Calu3 (cell line): ENCODE measurements at regions not wholly inside any gene's neighbourhood (a gene's known extent, or its start where the extent isn't known, plus 50 kb on each side); places are given as distances from the start of the nearest gene placed in this dataset.

ENCODE experiments used
- BruUV-seq: library from RNA; stranded (reverse); fragments of 400-500 nt; replicated peaks from 2 replicates; lab custom pipeline; 2021; lab: Mats Ljungman, UMichigan
- CTCF ChIA-PET: fragments of 300-600 bp; sonication (Branson Sonifier 250); formaldehyde crosslinking; loops from one replicate; lab custom pipeline; 2022; ENCODE audit warnings: antibody characterized with exemption; lab: Charles Lee
- DNase-seq: peaks from one replicate; pipeline ENCODE4 v3.0.0; 2022
- H3K27ac Mint-ChIP-seq: one replicate; pipeline ENCODE4 v1.8.0; 2022; ENCODE audit warnings: mixed read lengths; ENCODE audit not compliant: unreplicated experiment
- H3K27me3 Mint-ChIP-seq: one replicate; pipeline ENCODE4 v1.8.0; 2022; ENCODE audit warnings: mixed read lengths; ENCODE audit not compliant: unreplicated experiment
- H3K36me3 Mint-ChIP-seq: one replicate; pipeline ENCODE4 v1.8.0; 2022; ENCODE audit warnings: mild to moderate bottlenecking, moderate library complexity, mixed read lengths; ENCODE audit not compliant: insufficient read depth, unreplicated experiment
- H3K4me1 Mint-ChIP-seq: one replicate; pipeline ENCODE4 v1.8.0; 2022; ENCODE audit warnings: mild to moderate bottlenecking, low read depth, mixed read lengths; ENCODE audit not compliant: unreplicated experiment
- H3K4me3 Mint-ChIP-seq: one replicate; pipeline ENCODE4 v1.8.0; 2022; ENCODE audit warnings: mild to moderate bottlenecking, low read depth, moderate library complexity, mixed read lengths; ENCODE audit not compliant: unreplicated experiment
- H3K9me3 Mint-ChIP-seq: one replicate; pipeline ENCODE4 v1.8.0; 2022; ENCODE audit warnings: low read depth, mixed read lengths; ENCODE audit not compliant: unreplicated experiment
- intact Hi-C: fragments of 100-400 bp; cut with micrococcal nuclease; formaldehyde crosslinking; loops from one replicate; pipeline ENCODE4 v1.10.0; 2022; ENCODE audit not compliant: unreplicated experiment
- TF ChIP-seq, protein P1 (sequence below): fragments of 200-600 bp; IDR thresholded peaks from one replicate; pipeline ENCODE4 v1.8.0; 2022; ENCODE audit warnings: antibody characterized with exemption; ENCODE audit not compliant: unreplicated experiment

GRCh38 chr13:54640719-54641118 lies 1612.1 kb downstream of the OLFM4 start:
- CTCF ChIA-PET = no interaction called here
- Mint-ChIP-seq H3K9me3 (peaks cover 14% of the 10 kb centered on the region), H3K27me3 (no peaks in the 10 kb centered on the region), H3K27ac (no peak overlapping the region), H3K4me3 (no peak overlapping the region), H3K36me3 (no peaks in the 10 kb centered on the region), H3K4me1 (no peaks in the 10 kb centered on the region)
- intact Hi-C loops = no loop called here
- DNase-seq = no peak
- no TSS peak for BruUV-seq
- TF ChIP-seq, protein P1, sequence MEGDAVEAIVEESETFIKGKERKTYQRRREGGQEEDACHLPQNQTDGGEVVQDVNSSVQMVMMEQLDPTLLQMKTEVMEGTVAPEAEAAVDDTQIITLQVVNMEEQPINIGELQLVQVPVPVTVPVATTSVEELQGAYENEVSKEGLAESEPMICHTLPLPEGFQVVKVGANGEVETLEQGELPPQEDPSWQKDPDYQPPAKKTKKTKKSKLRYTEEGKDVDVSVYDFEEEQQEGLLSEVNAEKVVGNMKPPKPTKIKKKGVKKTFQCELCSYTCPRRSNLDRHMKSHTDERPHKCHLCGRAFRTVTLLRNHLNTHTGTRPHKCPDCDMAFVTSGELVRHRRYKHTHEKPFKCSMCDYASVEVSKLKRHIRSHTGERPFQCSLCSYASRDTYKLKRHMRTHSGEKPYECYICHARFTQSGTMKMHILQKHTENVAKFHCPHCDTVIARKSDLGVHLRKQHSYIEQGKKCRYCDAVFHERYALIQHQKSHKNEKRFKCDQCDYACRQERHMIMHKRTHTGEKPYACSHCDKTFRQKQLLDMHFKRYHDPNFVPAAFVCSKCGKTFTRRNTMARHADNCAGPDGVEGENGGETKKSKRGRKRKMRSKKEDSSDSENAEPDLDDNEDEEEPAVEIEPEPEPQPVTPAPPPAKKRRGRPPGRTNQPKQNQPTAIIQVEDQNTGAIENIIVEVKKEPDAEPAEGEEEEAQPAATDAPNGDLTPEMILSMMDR = no peak

GRCh38 chr13:54643863-54644262 lies 1615.2 kb downstream of the OLFM4 start:
- Mint-ChIP-seq H3K27me3 (no peaks in the 10 kb centered on the region), H3K27ac (no peak overlapping the region), H3K4me1 (no peaks in the 10 kb centered on the region), H3K4me3 (no peak overlapping the region), H3K9me3 (peaks cover 17% of the 10 kb centered on the region), H3K36me3 (no peaks in the 10 kb centered on the region)
- DNase-seq = no peak
- intact Hi-C loops = no loop called here
- TF ChIP-seq, protein P1 = no peak
- BruUV-seq = no TSS peak
- CTCF ChIA-PET = no interaction called here

GRCh38 chr13:54647275-54647674 lies 1618.7 kb downstream of the OLFM4 start:
- Mint-ChIP-seq H3K36me3 (no peaks in the 10 kb centered on the region), H3K4me1 (no peaks in the 10 kb centered on the region), H3K9me3 (peaks cover 21% of the 10 kb centered on the region), H3K27ac (no peak overlapping the region), H3K4me3 (no peak overlapping the region), H3K27me3 (no peaks in the 10 kb centered on the region)
- TF ChIP-seq, protein P1 = no peak
- intact Hi-C loops = no loop called here
- CTCF ChIA-PET = no interaction called here
- no TSS peak for BruUV-seq
- DNase-seq = no peak

DNA sequence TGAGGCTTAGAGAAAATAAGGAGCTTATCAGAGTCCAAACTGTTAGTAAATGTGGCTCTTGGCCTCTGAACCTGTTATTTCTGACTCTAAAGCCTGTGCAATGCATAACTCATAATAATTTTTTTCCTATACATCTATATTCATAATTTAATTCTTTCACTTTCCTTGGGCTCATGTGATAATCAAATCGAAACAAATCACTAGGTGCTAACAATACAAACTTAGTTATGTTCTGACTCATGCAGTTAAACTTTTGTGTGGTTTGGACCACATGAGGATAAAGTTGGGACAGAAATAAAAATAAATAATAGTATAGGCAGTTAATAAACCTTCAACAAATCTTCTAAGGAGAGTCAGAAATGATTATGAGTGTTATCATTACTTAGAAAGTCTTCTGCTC lies 1629.0 kb downstream of the OLFM4 start:
- no peaks in the 10 kb centered on the region for H3K4me1 Mint-ChIP-seq
- H3K4me3 Mint-ChIP-seq = no peak overlapping the region
- H3K36me3 Mint-ChIP-seq = no peaks in the 10 kb centered on the region
- H3K9me3 Mint-ChIP-seq = peaks cover 8% of the 10 kb centered on the region
- H3K27me3 Mint-ChIP-seq = no peaks in the 10 kb centered on the region
- DNase-seq = no peak
- CTCF ChIA-PET = no interaction called here
- intact Hi-C loops = no loop called here
- no peak overlapping the region for H3K27ac Mint-ChIP-seq
- BruUV-seq = no TSS peak
- TF ChIP-seq, protein P1 = no peak
